Suprapubic skin (tissue), 3 donors: ENCODE measurements at regions not wholly inside any gene's neighbourhood (a gene's known extent, or its start where the extent isn't known, plus 50 kb on each side); places are given as distances from the start of the nearest gene placed in this dataset.

ENCODE experiments used
- CTCF ChIP-seq, 2 donors: fragments of 200-600 bp in 1 of 2; fragments of 450-650 bp in 1 of 2; sonication (generic) in 1 of 2; IDR thresholded peaks; one replicate each; pipeline ENCODE4 v1.5.1; 2016 to 2019; ENCODE audit warnings: antibody characterized with exemption in 2 of 2, mild to moderate bottlenecking in 1 of 2, moderate library complexity in 1 of 2
- EP300 ChIP-seq: sonication (generic); formaldehyde crosslinking; IDR thresholded peaks from one replicate; pipeline ENCODE4 v1.6.1; 2017; ENCODE audit warnings: antibody characterized with exemption
- POLR2A ChIP-seq, 2 donors: fragments of 450-650 bp; IDR thresholded peaks; one replicate each; pipeline ENCODE4 v1.6.1; 2017; ENCODE audit warnings: antibody characterized with exemption in 2 of 2, mild to moderate bottlenecking in 2 of 2, moderate library complexity in 2 of 2

GRCh38 chr3:166510382-166510781 lies 673.2 kb upstream of the BCHE start:
- TF ChIP-seq EP300: no peak
- no peak for TF ChIP-seq CTCF (IDR thresholded peaks at IDR 0.05)
- TF ChIP-seq POLR2A (IDR thresholded peaks at IDR 0.05): no peak
